NCI-H2107 (cell line): ENCODE measurements at regions not wholly inside any gene's neighbourhood (a gene's known extent, or its start where the extent isn't known, plus 50 kb on each side); places are given as distances from the start of the nearest gene placed in this dataset.
"Not testable (repeated sequence)": the region's sequence is repeated elsewhere in the genome, so short reads cannot be mapped to it uniquely, and the experiment has no call there.

Experiments
- DNase-seq: peaks from one replicate; lab custom pipeline; 2025; lab: John Stamatoyannopoulos, UW

- DNase-seq: peak; percentile 41
Observed at GRCh38 chr1:185681034-185681633, 53.1 kb upstream of the HMCN1 start.

- DNase-seq: no peak
Observed at GRCh38 chr1:185680453-185680852, 53.7 kb upstream of the HMCN1 start.

DNA sequence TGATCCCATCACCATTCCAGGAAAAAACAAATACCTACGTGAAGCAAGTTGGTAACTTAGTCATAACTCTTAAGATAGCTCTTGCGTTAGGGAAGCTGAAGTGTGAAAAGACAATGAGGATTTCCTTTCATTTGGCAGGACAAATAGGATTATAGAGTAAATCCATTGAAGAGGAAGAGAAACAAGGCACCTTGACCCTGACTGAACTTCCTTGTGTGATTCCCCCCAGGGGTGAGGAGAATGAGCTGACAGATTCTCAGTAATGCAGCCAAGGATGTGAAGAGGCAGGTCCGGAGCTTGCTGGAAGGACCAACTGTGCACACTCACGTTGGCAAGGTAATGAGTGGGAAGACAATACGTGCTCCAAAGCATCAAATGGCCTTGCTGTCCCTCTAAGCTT lies 55.0 kb upstream of the HMCN1 start:
- DNase-seq: no peak

DNA sequence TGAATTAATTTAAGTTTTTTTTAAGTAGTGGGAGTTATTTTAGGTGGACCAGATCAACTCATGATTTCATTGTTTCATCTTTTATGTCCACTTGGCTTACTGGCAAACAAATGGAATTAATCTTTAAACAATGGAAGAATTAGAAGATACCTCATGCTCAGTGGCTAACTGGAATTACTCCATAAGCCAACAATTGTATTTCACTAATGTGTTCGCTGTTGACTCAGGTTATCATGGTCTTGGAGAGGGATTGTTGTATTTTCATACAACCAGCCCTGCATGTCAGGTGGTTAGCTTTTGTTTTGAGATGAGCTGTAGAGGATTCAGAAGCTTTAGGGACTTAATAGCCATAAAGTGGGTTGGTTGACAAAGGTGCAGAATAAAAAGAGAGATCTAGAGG lies 57.2 kb upstream of the HMCN1 start:
- DNase-seq: no peak

DNA sequence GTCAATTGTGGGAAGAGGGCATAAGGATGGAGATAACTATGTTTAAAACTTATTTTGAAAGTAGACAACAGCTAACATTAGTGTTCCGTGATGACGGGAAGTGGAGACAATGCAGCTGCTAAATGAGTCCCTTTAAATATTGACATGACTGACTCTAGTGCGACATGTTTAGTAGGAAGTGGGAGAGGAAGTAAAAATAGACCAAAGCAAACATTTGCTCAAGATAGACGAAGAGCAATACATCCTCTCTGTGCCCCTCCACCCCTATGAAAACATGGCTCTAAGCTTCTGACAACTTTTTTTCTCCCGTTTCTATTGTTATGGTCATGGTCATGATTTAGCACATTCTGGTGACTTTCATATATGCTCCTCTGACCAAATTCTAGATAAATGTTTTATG lies 60.0 kb upstream of the HMCN1 start:
- DNase-seq: no peak

- DNase-seq: no peak
Observed at GRCh38 chr1:185672719-185673360, 61.4 kb upstream of the HMCN1 start.

GRCh38 chr1:185670187-185670627 lies 64.0 kb upstream of the HMCN1 start:
- peak; percentile 51 for DNase-seq

DNA sequence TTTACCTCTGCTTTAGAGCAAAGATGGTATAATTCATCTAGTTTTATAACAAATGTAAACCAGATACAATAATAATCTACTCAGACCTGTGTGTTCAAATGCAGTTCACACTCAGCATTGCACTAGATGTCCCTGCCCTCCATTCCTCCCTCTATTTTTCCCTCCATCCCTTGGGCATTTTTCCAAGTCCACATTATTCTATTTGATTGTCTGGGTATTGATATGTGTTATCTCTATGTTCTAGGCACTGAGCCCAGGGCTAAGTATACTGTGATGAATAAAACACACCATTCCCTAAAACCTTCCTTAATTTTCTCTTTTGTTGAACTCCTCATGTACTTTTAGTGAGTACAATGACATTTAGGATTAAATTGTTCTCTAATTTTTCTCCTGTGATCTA lies 66.2 kb upstream of the HMCN1 start:
- DNase-seq: no peak

DNA sequence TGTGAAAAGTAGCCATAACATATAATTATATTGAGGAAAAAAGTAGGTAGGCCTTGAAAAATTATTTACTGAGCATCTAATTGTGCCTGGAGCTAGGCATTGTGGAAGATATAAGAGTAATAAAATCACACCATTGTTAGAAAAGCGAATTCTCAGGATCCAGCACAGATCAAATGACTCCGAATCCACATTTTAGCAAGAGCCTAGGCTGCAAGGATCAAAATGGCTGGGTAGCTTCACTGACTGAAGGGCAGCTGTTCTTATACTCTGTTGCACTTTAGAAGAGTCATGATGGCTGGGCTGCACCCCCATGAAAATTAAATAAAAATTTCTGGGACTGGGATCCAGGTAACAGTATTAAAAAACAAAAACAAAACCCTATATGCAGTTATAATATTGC lies 67.6 kb upstream of the HMCN1 start:
- DNase-seq: no peak

- no peak for DNase-seq
Observed at GRCh38 chr1:185663771-185664296, 70.4 kb upstream of the HMCN1 start.

- no peak for DNase-seq
Observed at GRCh38 chr1:185663332-185663731, 70.9 kb upstream of the HMCN1 start.

- no peak for DNase-seq
Observed at GRCh38 chr1:185661971-185662370, 72.2 kb upstream of the HMCN1 start.

DNA sequence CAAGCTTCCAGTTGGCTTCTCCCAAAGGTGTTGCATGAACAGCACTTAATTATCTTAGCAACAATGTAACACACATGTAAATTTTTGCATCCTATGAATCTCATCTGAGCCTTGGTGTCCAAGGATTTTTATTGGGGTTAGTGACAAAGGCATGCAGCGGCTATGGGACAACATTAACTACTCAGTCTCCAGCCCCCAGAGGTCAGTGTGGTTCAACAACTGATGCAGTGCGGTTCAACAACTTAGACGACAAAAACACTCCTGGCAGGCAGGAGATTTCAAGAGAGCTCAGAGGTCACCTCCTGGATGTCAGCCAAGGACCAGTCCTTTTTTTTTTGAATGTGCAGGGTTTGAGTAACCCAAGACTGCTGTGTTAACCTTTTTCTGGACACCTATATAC lies 77.5 kb upstream of the HMCN1 start:
- no peak for DNase-seq

DNA sequence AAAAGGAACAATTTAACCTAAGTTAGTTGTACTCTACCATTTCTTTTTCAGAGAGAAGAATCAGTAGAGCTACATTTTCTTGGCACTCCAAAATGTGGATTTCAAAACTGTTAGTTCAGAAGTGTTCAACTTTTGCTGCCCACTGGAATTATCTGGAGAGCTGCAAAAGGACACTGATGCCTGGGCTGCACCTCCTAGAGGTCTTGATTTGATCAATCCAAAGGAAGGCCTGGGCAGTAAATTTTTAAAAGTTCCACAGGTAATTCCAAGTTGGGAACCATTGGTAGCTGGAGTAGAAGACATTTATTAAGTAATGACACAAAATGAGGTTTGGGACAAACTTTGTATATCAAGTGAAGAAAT lies 79.3 kb upstream of the HMCN1 start:
- DNase-seq: no peak

DNA sequence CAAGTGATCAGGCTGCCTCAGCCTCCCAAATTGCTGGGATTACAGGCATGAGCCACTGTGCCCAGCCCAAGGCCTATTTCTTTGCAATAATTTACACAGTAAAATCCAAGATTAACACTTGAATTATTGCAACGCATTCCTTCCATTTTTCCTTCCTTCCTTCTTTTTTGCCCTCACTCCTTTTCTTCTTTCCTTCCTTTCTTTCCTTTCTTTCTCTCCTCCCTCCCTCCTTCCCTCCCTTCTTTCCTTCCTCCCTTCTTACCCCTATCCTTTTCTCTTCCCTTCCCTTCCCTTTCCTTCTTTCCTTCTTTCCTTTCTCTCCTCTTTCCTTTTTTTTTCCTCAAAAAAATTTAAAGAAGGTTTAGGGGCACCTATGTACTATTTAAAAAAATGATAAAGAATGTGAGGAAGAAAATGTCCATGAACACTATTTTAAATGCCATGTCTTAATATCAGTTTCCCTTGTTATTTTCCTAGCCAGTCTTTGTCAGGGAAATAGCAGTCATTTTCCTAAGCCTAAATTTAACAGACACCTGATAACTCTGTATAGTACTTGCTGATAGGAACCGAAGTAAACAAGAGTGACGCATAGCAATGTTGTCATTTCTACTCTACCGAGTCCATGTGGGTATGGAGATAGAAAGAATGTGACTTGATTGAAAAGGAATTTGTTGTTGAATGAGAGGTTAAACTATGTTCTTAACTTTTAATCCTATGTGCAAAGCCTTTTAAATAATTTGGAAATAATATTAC lies 79.8 kb upstream of the HMCN1 start:
- DNase-seq: no peak

DNA sequence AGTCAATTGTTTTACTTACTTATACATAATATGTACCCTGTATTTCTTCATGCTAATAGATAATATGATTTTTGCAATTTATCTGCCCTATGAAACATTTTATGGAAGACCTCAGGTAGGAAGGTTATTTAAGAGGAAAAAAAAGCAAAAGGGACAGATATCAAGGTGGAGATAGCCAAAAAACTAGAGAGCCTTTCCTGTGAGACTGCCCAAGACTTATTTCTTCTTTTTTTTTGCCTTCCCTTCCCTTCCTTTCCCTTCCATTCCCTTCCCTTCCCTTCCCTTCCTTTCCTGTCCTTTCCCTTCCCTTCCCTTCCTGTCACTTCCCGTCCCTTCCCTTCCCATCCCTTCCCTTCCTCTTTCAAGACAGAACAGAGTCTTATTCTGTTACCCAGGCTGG lies 80.6 kb upstream of the HMCN1 start:
- no peak for DNase-seq

GRCh38 chr1:185652348-185652747 lies 81.8 kb upstream of the HMCN1 start:
- DNase-seq: no peak

- no peak for DNase-seq
Observed at GRCh38 chr1:185650602-185651230, 83.5 kb upstream of the HMCN1 start.

DNA sequence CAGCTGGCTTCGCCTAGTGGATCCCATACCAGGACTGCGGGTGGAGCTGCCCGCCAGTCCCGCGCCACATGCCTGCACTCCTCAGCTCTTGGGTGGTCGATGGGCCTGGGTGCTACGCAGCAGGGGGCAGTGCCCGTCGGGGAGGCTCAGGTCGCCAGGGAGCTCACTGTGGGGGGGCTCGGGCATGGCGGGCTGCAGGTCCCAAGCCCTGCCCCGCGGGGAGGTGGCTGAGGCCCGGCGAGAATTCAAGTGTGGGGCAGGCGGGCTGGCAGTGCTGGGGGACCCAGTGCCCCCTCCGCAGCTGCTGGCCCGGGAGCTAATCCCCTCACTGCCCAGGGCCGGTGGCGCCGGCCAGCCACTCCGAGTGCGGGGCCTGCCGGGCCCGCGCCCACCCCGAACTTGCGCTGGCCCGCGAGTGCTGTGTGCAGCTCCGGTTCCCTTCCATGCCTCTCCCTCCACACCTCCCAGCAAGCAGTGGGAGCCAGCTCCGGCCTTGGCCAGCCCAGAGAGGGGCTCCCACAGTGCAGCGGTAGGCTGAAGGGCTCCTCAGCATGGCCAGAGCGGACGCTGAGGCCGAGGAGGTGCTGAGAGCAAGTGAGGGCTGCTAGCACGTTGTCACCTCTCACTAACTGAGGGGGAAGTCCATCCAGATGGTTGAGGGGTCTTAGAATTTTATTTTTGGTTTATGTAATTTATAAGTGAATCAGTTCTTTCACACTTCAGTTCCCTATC lies 85.2 kb upstream of the HMCN1 start:
- no peak for DNase-seq

DNA sequence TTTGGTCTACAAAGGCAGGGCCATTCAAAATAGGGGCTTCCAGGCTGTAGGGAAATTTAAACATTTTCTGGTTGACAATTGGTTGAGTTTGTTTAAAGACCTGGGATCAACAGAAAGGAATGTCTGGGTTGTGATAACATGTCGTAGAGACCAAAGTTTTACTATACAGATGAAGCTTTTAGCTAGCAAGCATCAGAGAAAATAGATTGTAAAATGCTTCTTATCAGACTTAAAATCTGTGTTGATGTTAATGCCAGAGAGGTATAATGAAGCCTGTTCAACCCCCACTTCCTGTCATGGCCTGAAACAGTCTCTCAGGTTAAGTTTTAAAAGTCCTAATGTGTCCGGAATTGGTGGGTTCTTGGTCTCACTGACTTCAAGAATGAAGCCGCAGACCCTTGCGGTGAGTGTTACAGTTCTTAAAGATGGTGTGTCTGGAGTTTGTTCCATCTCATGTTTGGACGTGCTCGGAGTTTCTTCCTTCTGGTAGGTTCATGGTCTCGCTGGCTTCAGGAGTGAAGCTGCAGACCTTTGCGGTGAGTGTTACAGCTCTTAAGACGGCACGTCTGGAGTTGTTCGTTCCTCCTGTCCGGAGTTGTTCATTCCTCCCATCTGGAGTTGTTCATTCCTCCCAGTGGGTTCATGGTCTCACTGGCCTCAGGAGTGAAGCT lies 86.5 kb upstream of the HMCN1 start:
- DNase-seq: not testable (repeated sequence)

DNA sequence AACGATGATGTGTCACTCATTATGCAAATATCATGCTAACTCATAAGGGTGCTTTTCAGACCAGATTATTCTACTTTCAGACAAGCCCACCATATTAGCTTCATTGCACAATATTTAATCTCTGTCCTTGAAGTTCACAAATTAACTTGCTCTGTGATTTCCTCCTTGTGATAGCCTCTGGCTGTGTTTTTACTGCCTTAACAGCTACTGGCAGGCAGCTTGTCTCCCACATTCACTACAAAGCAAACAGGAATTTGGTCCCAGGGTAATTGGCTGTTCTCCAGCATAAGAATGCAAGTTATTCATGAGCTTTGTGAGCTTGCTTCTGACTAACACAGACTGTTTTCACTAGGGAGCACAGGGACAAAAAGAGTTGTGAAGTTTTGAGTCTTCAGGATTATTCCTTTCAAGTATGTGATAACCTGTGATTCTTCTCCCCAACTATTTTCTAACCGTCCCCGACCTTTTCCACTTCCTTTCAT lies 87.9 kb upstream of the HMCN1 start:
- peak; percentile 22 for DNase-seq
